Suppressor macrophage treated with lipopolysaccharide for 4 hours (primary cell): ENCODE measurements at regions not wholly inside any gene's neighbourhood (a gene's known extent, or its start where the extent isn't known, plus 50 kb on each side); places are given as distances from the start of the nearest gene placed in this dataset.
"Not testable (repeated sequence)": the region's sequence is repeated elsewhere in the genome, so short reads cannot be mapped to it uniquely, and the experiment has no call there.

Experiments used
- DNase-seq: peaks from one replicate; pipeline ENCODE4 v3.0.0-alpha.2; 2020

- no peak for DNase-seq
Measured at GRCh38 chr5:173667702-173668101, 51.3 kb upstream of the BOD1 start.

- DNase-seq = no peak
Measured at GRCh38 chr5:173668245-173668800, 51.9 kb upstream of the BOD1 start.

- no peak for DNase-seq
Measured at GRCh38 chr5:173668910-173669309, 52.5 kb upstream of the BOD1 start.

- DNase-seq = no peak
Measured at GRCh38 chr5:173669483-173669882, 53.0 kb upstream of the BOD1 start.

GRCh38 chr5:173670130-173670651, 53.7 kb upstream of the BOD1 start:
- peak; percentile 45 for DNase-seq

GRCh38 chr5:173670791-173671120, 54.3 kb upstream of the BOD1 start:
- no peak for DNase-seq

GRCh38 chr5:173671121-173671949, 54.9 kb upstream of the BOD1 start:
- peak; percentile 41 for DNase-seq

- no peak for DNase-seq
Measured at GRCh38 chr5:173672166-173672565, 55.7 kb upstream of the BOD1 start.

GRCh38 chr5:173672891-173673290, 56.4 kb upstream of the BOD1 start:
- DNase-seq = no peak

- DNase-seq = no peak
Measured at GRCh38 chr5:173673295-173674101, 57.0 kb upstream of the BOD1 start.

GRCh38 chr5:173675287-173675996, 59.0 kb upstream of the BOD1 start:
- no peak for DNase-seq

GRCh38 chr5:173676375-173676774, 59.9 kb upstream of the BOD1 start:
- DNase-seq = no peak

- DNase-seq = no peak
Measured at GRCh38 chr5:173677125-173677672, 60.7 kb upstream of the BOD1 start.

- DNase-seq = peak; percentile 33
Measured at GRCh38 chr5:173679909-173680630, 63.6 kb upstream of the BOD1 start.

GRCh38 chr5:173680660-173681242, 64.3 kb upstream of the BOD1 start:
- DNase-seq = peak; percentile 62

- no peak for DNase-seq
Measured at GRCh38 chr5:173682313-173682712, 65.9 kb upstream of the BOD1 start.

- not testable (repeated sequence) for DNase-seq
Measured at GRCh38 chr5:173684535-173684934, 68.1 kb upstream of the BOD1 start.

- no peak for DNase-seq
Measured at GRCh38 chr5:173686950-173687349, 70.5 kb upstream of the BOD1 start.

- no peak for DNase-seq
Measured at GRCh38 chr5:173688703-173689102, 72.3 kb upstream of the BOD1 start.

GRCh38 chr5:173689171-173689736, 72.8 kb upstream of the BOD1 start:
- DNase-seq = no peak

GRCh38 chr5:173689737-173690360, 73.4 kb upstream of the BOD1 start:
- no peak for DNase-seq
